Heart left ventricle (tissue), 16 donors: ENCODE measurements at regions not wholly inside any gene's neighbourhood (a gene's known extent, or its start where the extent isn't known, plus 50 kb on each side); places are given as distances from the start of the nearest gene placed in this dataset.

ENCODE experiments used
- ATAC-seq, 4 donors: fragments of 200-7000 bp; cut with Tn5 transposase; one replicate each; pipeline ENCODE4 v1.9.1; 2020 to 2022; ENCODE audit warnings: moderate library complexity in 4 of 4, mild to moderate bottlenecking in 3 of 4, moderate number of reproducible peaks in 1 of 4
- DNase-seq, 5 donors: peaks; one replicate each; pipeline ENCODE4 v3.0.0-alpha.2; 2020
- H3K27ac ChIP-seq, 12 donors: fragments of 200-600 bp; sonication (generic) in 4 of 12; one replicate each; pipeline versions ENCODE4 v1.5.0 to v1.8.0; 2016 to 2022; ENCODE audit warnings: mild to moderate bottlenecking in 2 of 12
- H3K27me3 ChIP-seq, 9 donors: fragments of 200-600 bp; sonication (generic) in 2 of 9; one replicate each; pipeline versions ENCODE4 v1.5.1 to v1.8.0; 2016 to 2022; ENCODE audit warnings: mild to moderate bottlenecking in 3 of 9
- H3K36me3 ChIP-seq, 9 donors: fragments of 200-600 bp; sonication (generic) in 2 of 9; one replicate each; pipeline versions ENCODE4 v1.5.0 to v1.8.0; 2018 to 2022; ENCODE audit warnings: mild to moderate bottlenecking in 2 of 9
- H3K4me1 ChIP-seq, 12 donors: fragments of 200-600 bp; sonication (generic) in 4 of 12; one replicate each; pipeline versions ENCODE4 v1.5.0 to v1.8.0; 2016 to 2022; ENCODE audit warnings: mild to moderate bottlenecking in 3 of 12
- H3K4me3 ChIP-seq, 12 donors: fragments of 200-600 bp; sonication (generic) in 4 of 12; one replicate each; pipeline versions ENCODE4 v1.5.0 to v1.8.0; 2017 to 2022; ENCODE audit warnings: mild to moderate bottlenecking in 9 of 12, moderate library complexity in 4 of 12
- H3K9me3 ChIP-seq, 12 donors: fragments of 200-600 bp; sonication (generic) in 4 of 12; one replicate each; pipeline versions ENCODE4 v1.5.0 to v1.8.0; 2016 to 2022; ENCODE audit warnings: mild to moderate bottlenecking in 1 of 12
- POLR2A ChIP-seq, 2 donors: fragments of 450-650 bp; IDR thresholded peaks; one replicate each; pipeline ENCODE4 v1.6.1; 2017; ENCODE audit warnings: antibody characterized with exemption in 2 of 2, mild to moderate bottlenecking in 2 of 2, moderate library complexity in 2 of 2
- WGBS, 4 donors: extraction: QIAGEN DNeasy Blood & Tissue Kit in 2 of 4; methylation state at CpG; one replicate each; pipeline versions ENCODE4 v1.1.5 to v1.1.7; 2013 to 2018; 5-methylcytosine and 5-hydroxymethylcytosine counted together
- intact Hi-C, 10 donors: fragments of 100-400 bp; cut with DNase I; formaldehyde crosslinking; loops; one replicate each; pipeline versions ENCODE4 v1.11.1 to v1.14.2; 2022
- TF ChIP-seq, protein P1 (sequence below), 12 donors: fragments of 200-600 bp; sonication (generic) in 4 of 12; IDR thresholded peaks; one replicate each; pipeline versions ENCODE4 v1.5.0 to v1.8.0; 2018 to 2022; ENCODE audit warnings: antibody characterized with exemption in 12 of 12, mild to moderate bottlenecking in 5 of 12
- donor health status: ischemic (EF 13 %, LVEDD 7.1; RV severe dilation, severe dysfunction).
- donor health status: healthy with polysubstance abuse.
- donor health status: DM: no; HTN: yes; CAD: no.
- donor health status: DM: no; HTN: no; CAD: no.
- donor health status: ischemic (EF 25% LVEDD 6.9; RV normal size, moderate dysfunction).
- donor health status: ischemic (EF 25% LVEDD 5.7; RV mildly dilated, moderate dysfunction).
- donor health status: healthy.
- donor health status: DM: yes; HTN: yes; CAD: no.
- donor health status: ischemic (EF 35%, LVEDD 5.7; RV mildly dilated, moderate dysfunction).
- donor health status: nonischemic (EF 11% LVEDD 7.7; RV severe dilation, severe dysfunction).
- donor health status: DM: yes; HTN: yes; CAD: no.
- donor health status: PGD.
- donor health status: ischemic (EF 29% LVEDD 5.4; RV normal size, mild dysfunction).
- donor health status: nonischemic (EF 23%, LVEDD 6.1; RV moderate dilation, normal function).

DNA sequence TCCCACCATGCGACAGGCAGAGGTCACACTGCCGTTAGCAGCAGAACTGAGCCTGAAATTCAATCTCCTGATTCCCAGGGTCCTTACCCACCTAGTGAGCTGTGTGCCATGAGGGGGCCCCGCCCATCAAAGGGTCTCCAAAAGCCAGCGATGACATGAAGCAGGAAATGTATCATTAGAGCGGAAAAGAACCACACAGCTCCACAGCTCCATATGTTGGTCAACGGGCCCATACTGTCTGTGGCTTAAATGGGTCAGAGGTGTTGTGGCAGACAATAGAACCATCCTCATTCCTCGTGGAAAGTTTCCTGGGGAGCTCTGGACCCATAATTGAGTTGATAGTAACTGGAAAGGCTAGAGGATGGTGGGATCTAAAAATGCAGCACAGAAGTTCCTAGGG is 68.1 kb upstream of the PODXL start:
- H3K27ac ChIP-seq: peak overlapping the region in 9 of 12 donors; percentile 19 to 83 (median 66)
- intact Hi-C loops: loop anchor here in 3 of 10 donors (5.0 kb wide), 3 partner anchors 37 to 67 kb away; partner anchors contain the start of gene PODXL (in 1 of the 3)

DNA sequence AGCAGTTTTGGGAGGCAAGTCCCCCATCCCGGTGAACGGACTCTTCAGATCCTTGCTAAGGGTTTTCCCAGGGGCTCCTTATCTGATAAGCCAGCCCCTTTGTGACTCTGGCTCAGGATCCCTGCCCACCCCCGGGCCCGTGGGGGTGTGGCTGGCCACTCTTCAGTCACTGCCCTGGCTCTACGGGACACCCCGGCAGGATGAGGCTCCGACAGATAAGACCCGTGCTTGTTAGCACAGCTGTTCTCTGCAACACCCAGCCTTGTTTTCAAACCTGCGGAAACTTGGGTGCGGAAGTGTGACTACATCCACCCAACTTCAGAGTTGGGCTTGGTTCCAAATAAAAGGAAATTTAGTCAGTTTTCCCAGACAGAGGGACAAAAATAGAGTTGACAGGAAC is 66.7 kb upstream of the PODXL start:
- TF ChIP-seq, protein P1, sequence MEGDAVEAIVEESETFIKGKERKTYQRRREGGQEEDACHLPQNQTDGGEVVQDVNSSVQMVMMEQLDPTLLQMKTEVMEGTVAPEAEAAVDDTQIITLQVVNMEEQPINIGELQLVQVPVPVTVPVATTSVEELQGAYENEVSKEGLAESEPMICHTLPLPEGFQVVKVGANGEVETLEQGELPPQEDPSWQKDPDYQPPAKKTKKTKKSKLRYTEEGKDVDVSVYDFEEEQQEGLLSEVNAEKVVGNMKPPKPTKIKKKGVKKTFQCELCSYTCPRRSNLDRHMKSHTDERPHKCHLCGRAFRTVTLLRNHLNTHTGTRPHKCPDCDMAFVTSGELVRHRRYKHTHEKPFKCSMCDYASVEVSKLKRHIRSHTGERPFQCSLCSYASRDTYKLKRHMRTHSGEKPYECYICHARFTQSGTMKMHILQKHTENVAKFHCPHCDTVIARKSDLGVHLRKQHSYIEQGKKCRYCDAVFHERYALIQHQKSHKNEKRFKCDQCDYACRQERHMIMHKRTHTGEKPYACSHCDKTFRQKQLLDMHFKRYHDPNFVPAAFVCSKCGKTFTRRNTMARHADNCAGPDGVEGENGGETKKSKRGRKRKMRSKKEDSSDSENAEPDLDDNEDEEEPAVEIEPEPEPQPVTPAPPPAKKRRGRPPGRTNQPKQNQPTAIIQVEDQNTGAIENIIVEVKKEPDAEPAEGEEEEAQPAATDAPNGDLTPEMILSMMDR (IDR thresholded peaks at IDR 0.05): no peak
- TF ChIP-seq POLR2A (IDR thresholded peaks at IDR 0.05): no peak
- Histone ChIP-seq H3K36me3 (no peaks in the 10 kb centered on the region), H3K27ac (peak overlapping the region in 9 of 12 donors; percentile 35 to 83 (median 74)), H3K27me3 (no peaks in the 10 kb centered on the region), H3K4me3 (no peak overlapping the region), H3K9me3 (no peaks in the 10 kb centered on the region), H3K4me1 (peaks cover 10 to 91% (median 61%) of the 10 kb centered on the region in 12 donors)
- DNase-seq: peak; percentile 76 to 84 (median 79)
- intact Hi-C loops: loop anchor here in 5 of 10 donors (1.0 to 5.0 kb wide), 5 partner anchors 36 to 66 kb away; partner anchors contain the start of gene PODXL (in 1 of the 5)
- ATAC-seq: peak; percentile 65 to 87 (median 76)
- 12 to 28% (median 24%) methylated on average over 6 to 10 of the region's 10 CpGs for WGBS, 4 donors

More for the DNA sequence above, 68.1 kb upstream of the PODXL start:
- Histone ChIP-seq H3K36me3 (no peaks in the 10 kb centered on the region), H3K9me3 (no peaks in the 10 kb centered on the region), H3K4me3 (no peak overlapping the region), H3K4me1 (peaks cover 17 to 99% (median 72%) of the 10 kb centered on the region in 12 donors), H3K27me3 (no peaks in the 10 kb centered on the region)
- WGBS, 4 donors: 75 to 91% (median 86%) methylated on average over 7 of the region's 7 CpGs
- DNase-seq: no peak
- no peak for ATAC-seq
- no peak for TF ChIP-seq POLR2A (IDR thresholded peaks at IDR 0.05)
- TF ChIP-seq, protein P1 (IDR thresholded peaks at IDR 0.05): no peak

DNA sequence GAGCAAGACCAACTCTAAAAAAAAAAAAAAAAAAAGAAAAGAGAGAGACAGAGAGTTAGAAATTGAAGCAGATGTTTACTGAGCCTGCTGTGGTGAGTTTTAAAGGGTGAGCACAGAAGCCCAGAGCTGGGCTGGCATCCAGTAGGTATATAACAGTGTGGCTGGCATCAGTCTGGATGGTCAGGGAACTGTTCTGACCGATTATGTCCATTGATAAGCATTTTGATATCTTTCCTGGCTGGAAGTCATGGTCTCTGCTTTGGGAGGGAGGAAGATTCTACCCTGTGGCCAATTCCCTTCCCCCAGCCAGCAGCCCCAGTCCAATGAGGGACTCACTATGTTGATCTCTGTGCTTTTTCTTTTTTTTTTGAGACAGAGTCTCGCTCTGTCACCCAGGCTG is 65.2 kb upstream of the PODXL start:
- H3K27me3 ChIP-seq: no peaks in the 10 kb centered on the region
- DNase-seq (no peak), ATAC-seq (peak in 2 of 4 donors; percentile 12 to 18)
- H3K36me3 ChIP-seq: no peaks in the 10 kb centered on the region
- no peaks in the 10 kb centered on the region for H3K9me3 ChIP-seq
- intact Hi-C loops: loop anchor here in 6 of 10 donors (2.0 to 5.0 kb wide), 6 partner anchors 34 to 64 kb away; partner anchors contain the start of gene PODXL (in 1 of the 6)
- 29 to 42% (median 33%) methylated on average over 2 of the region's 2 CpGs for WGBS, 4 donors
- TF ChIP-seq, protein P1 (IDR thresholded peaks at IDR 0.05): no peak
- TF ChIP-seq POLR2A (IDR thresholded peaks at IDR 0.05): no peak
- H3K4me3 ChIP-seq: no peak overlapping the region
- H3K27ac ChIP-seq: peak overlapping the region in 8 of 12 donors; percentile 1 to 78 (median 48)
- peaks cover 10 to 76% (median 58%) of the 10 kb centered on the region in 12 donors for H3K4me1 ChIP-seq

DNA sequence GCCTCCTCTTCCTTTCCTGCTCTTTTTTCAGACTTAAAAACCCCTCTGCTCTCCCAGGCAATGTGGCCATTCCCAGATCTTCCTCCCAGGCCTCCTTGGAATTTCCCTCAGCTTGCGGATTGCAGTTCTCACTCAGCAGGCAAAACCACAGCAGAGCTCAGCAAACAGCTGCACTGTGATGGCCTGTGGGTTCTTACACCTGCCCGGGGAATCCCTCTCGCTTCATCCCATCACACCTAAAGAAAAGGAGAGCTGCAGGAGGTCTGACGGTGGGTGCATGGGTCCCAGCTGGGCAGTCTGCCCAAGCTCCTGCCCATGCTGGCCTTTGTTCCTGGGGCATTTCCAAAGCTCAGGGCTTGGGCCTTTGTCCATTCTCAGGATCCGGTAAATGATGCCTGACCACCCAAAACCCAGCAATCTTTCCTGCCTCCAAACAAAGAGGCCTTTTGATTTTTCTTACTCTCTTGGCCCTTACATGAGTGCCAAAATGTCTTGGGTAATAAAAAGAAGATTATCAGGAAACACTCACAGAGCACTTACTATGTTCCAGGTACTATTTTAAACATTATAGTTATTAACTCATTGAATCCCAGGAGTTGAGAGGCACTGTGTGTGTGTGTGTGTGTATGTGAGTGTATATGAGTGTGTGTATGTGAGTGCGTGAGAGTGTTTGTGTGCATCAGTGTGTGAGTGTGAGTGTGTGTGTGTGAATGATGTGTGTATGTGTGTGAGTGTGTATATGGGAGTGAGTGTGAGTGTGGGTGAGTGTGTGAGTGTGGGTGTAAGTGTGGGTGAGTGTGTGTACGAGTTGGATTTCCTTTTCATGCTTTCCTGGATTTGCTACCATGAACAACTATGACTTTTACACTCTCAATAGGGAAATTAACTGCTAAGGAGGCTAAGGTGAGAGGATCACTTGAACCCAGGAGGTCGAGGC is 64.5 kb upstream of the PODXL start:
- intact Hi-C loops: loop anchor here in 5 of 10 donors (2.0 to 5.0 kb wide), 5 partner anchors 34 to 64 kb away; partner anchors contain the start of gene PODXL (in 1 of the 5)
- Histone ChIP-seq H3K4me3 (no peak overlapping the region), H3K9me3 (no peaks in the 10 kb centered on the region), H3K4me1 (peaks cover 8 to 69% (median 52%) of the 10 kb centered on the region in 12 donors), H3K27ac (peak overlapping the region in 9 of 12 donors; percentile 1 to 78 (median 52)), H3K36me3 (no peaks in the 10 kb centered on the region), H3K27me3 (no peaks in the 10 kb centered on the region)
- no peak for TF ChIP-seq POLR2A (IDR thresholded peaks at IDR 0.05)
- TF ChIP-seq, protein P1 (IDR thresholded peaks at IDR 0.05): no peak
- ATAC-seq: peak in 2 of 4 donors; percentile 7 to 12
- DNase-seq: no peak
- 64 to 76% (median 66%) methylated on average over 7 to 8 of the region's 8 CpGs for WGBS, 4 donors
